Stomach (tissue), 4 donors: ENCODE measurements at regions not wholly inside any gene's neighbourhood (a gene's known extent, or its start where the extent isn't known, plus 50 kb on each side); places are given as distances from the start of the nearest gene placed in this dataset.

Experiments used
- POLR2AphosphoS5 ChIP-seq, 3 donors: sonication (generic); formaldehyde crosslinking; IDR thresholded peaks; one replicate each; pipeline ENCODE4 v1.6.1; 2016; ENCODE audit warnings: antibody characterized with exemption in 3 of 3
- TF ChIP-seq, protein P1 (sequence below), 7 experiments: fragments of 450-650 bp in 4 of 7; fragments of 200-600 bp in 3 of 7; sonication (generic) in 3 of 7; IDR thresholded peaks; one replicate each; pipeline ENCODE4 v1.5.1; 2016 to 2019; ENCODE audit warnings: antibody characterized with exemption in 7 of 7, control low read depth in 2 of 7, mild to moderate bottlenecking in 1 of 7

- no peak for TF ChIP-seq POLR2AphosphoS5 (IDR thresholded peaks at IDR 0.05)
- TF ChIP-seq, protein P1, sequence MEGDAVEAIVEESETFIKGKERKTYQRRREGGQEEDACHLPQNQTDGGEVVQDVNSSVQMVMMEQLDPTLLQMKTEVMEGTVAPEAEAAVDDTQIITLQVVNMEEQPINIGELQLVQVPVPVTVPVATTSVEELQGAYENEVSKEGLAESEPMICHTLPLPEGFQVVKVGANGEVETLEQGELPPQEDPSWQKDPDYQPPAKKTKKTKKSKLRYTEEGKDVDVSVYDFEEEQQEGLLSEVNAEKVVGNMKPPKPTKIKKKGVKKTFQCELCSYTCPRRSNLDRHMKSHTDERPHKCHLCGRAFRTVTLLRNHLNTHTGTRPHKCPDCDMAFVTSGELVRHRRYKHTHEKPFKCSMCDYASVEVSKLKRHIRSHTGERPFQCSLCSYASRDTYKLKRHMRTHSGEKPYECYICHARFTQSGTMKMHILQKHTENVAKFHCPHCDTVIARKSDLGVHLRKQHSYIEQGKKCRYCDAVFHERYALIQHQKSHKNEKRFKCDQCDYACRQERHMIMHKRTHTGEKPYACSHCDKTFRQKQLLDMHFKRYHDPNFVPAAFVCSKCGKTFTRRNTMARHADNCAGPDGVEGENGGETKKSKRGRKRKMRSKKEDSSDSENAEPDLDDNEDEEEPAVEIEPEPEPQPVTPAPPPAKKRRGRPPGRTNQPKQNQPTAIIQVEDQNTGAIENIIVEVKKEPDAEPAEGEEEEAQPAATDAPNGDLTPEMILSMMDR (IDR thresholded peaks at IDR 0.05), result no peak
Observed at GRCh38 chr13:105902396-105902795, 633.1 kb downstream of the EFNB2 start.
